NCI-H526 treated with DMSO at 0.1 percent for 48 hours (cell line): ENCODE measurements at regions not wholly inside any gene's neighbourhood (a gene's known extent, or its start where the extent isn't known, plus 50 kb on each side); places are given as distances from the start of the nearest gene placed in this dataset.
"Not testable (repeated sequence)": the region's sequence is repeated elsewhere in the genome, so short reads cannot be mapped to it uniquely, and the experiment has no call there.

Experiments
- DNase-seq: peaks from one replicate; lab custom pipeline; 2025; lab: John Stamatoyannopoulos, UW

GRCh38 chr6:169862043-169862891 is 110.8 kb downstream of the ERMARD start:
- DNase-seq: no peak

GRCh38 chr6:169861431-169862042 is 110.1 kb downstream of the ERMARD start:
- no peak for DNase-seq

GRCh38 chr6:169859978-169860703 is 108.7 kb downstream of the ERMARD start:
- DNase-seq: no peak

- no peak for DNase-seq
These were observed 108.1 kb downstream of the ERMARD start for GRCh38 chr6:169859401-169859977.

- no peak for DNase-seq
These were observed 107.5 kb downstream of the ERMARD start for GRCh38 chr6:169858935-169859351.

GRCh38 chr6:169858293-169858934 is 107.0 kb downstream of the ERMARD start:
- no peak for DNase-seq

- DNase-seq: no peak
These were observed 106.2 kb downstream of the ERMARD start for GRCh38 chr6:169857343-169858292.

- not testable (repeated sequence) for DNase-seq
These were observed 105.3 kb downstream of the ERMARD start for GRCh38 chr6:169856442-169857342.

GRCh38 chr6:169854813-169855212 is 103.4 kb downstream of the ERMARD start:
- DNase-seq: no peak

GRCh38 chr6:169854083-169854725 is 102.8 kb downstream of the ERMARD start:
- DNase-seq: no peak

- DNase-seq: no peak
These were observed 102.0 kb downstream of the ERMARD start for GRCh38 chr6:169853196-169854082.

GRCh38 chr6:169852504-169853195 is 101.2 kb downstream of the ERMARD start:
- DNase-seq: no peak

GRCh38 chr6:169851641-169852503 is 100.5 kb downstream of the ERMARD start:
- no peak for DNase-seq

GRCh38 chr6:169850746-169851145 is 99.3 kb downstream of the ERMARD start:
- DNase-seq: no peak

- DNase-seq: no peak
These were observed 98.7 kb downstream of the ERMARD start for GRCh38 chr6:169850154-169850553.

- DNase-seq: no peak
These were observed 98.0 kb downstream of the ERMARD start for GRCh38 chr6:169849396-169849795.

- no peak for DNase-seq
These were observed 97.5 kb downstream of the ERMARD start for GRCh38 chr6:169848946-169849345.
